ENCODE measurements at regions not wholly inside any gene's neighbourhood (a gene's known extent, or its start where the extent isn't known, plus 50 kb on each side); places are given as distances from the start of the nearest gene placed in this dataset.

DNA sequence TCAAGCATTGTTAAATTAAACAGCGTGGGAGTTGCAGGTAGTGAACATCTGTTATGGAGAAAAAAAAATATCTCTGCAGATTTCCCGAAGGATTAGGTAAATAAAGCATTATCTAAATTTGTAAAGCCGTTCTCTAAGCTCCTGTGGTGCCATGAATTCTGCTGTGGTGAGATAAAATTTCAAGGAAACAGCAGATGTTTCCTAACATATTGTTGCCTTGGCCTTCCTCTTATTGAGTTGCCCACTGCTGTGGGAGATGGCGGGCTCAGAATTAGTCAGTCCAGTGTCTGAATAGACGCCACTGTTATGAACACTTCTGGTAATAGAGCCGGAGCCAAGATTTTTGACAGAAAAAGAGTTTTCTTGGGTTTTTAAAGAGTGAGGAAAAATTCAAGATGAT is 82.6 kb upstream of the ELMO1 start:
- Histone ChIP-seq H3K9me3 (no peaks in the 10 kb centered on the region), H3K4me1 (no peaks in the 10 kb centered on the region), H3K36me3 (no peaks in the 10 kb centered on the region), H3K4me3 (ENCODE audit: low read depth, low read length) (no peak overlapping the region), H3K27me3 (no peaks in the 10 kb centered on the region)
- TF ChIP-seq, protein P1, sequence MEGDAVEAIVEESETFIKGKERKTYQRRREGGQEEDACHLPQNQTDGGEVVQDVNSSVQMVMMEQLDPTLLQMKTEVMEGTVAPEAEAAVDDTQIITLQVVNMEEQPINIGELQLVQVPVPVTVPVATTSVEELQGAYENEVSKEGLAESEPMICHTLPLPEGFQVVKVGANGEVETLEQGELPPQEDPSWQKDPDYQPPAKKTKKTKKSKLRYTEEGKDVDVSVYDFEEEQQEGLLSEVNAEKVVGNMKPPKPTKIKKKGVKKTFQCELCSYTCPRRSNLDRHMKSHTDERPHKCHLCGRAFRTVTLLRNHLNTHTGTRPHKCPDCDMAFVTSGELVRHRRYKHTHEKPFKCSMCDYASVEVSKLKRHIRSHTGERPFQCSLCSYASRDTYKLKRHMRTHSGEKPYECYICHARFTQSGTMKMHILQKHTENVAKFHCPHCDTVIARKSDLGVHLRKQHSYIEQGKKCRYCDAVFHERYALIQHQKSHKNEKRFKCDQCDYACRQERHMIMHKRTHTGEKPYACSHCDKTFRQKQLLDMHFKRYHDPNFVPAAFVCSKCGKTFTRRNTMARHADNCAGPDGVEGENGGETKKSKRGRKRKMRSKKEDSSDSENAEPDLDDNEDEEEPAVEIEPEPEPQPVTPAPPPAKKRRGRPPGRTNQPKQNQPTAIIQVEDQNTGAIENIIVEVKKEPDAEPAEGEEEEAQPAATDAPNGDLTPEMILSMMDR (IDR thresholded peaks at IDR 0.05; ENCODE audit: low read depth, low read length) = no peak
- no peak for DNase-seq

DNA sequence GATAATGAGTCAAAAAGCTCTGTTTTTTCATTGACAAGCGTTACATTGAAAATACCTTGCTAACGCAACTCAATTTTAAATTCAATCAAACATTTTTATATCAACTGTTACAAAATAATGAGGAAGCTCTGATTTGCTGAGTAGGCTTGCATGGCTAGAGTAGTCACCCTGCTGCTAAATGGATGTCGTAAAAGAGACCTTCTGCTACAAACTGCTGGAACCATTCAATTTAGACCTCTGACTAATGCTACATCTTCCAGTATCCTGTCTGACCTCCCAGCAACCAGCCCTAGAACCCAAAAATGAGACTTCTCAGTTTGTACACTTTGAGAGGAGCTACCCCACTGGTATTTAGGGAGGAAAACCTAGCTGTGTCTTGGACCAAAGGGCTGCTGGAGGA is 84.0 kb upstream of the ELMO1 start:
- Histone ChIP-seq H3K36me3 (no peaks in the 10 kb centered on the region), H3K27me3 (no peaks in the 10 kb centered on the region), H3K4me3 (ENCODE audit: low read depth, low read length) (no peak overlapping the region), H3K9me3 (no peaks in the 10 kb centered on the region), H3K4me1 (no peaks in the 10 kb centered on the region)
- TF ChIP-seq, protein P1 (IDR thresholded peaks at IDR 0.05; ENCODE audit: low read depth, low read length) = no peak
- DNase-seq = no peak

DNA sequence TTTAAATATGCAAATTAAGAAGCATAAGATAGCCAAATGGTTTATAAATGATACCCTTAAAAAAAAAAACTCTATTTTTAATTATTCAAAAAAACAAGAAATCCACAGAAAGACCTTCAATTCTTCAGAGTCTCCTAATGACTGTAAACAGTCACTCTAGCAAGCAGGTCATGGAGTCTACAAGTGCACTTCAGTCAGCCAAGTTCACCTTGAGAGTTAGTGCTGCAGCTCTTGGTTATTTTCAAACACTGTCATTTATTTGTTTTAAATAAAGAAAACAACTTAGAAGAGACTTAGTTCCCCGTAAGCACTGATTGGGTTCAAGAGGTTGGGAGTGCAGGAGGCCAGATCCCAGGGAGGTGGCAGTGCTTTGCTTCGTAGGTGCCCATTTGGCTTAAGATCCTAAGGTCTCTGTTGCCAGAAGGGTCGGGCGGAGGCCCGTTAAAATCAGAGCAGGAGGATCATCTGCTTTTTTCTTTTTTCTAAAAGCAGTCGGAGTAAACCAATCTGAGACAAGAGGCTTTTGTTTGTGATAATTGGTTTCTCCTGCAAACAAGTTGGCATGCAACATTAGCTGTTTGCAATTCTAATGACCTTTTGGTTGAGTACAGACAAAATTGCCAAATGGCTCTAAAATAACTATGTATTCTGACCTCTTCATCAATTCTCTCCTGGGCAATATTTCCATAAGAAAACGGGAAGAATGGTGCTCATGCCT is 86.4 kb upstream of the ELMO1 start:
- Histone ChIP-seq H3K36me3 (no peaks in the 10 kb centered on the region), H3K27me3 (no peaks in the 10 kb centered on the region), H3K4me1 (no peaks in the 10 kb centered on the region), H3K4me3 (ENCODE audit: low read depth, low read length) (no peak overlapping the region), H3K9me3 (no peaks in the 10 kb centered on the region)
- no peak for DNase-seq
- TF ChIP-seq, protein P1 (IDR thresholded peaks at IDR 0.05; ENCODE audit: low read depth, low read length) = no peak

DNA sequence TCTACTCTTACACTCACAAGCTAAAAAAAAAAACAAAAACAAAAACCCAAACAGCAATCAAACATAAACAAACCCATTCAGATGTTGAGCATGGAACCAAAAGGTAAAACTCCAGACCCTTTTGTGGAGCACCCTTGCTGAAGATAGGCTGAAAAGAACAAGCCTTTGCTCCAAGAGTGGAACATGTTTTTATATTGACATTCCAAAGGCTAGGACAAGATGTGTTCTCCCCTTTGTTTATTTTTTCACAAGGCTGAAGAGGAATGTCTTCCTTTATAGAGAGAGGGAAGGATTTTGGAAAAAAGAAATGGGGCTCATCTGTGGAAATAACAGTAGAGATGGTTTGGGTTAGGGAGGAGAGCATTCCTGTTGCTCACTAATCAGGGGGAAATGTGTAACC is 87.2 kb upstream of the ELMO1 start:
- H3K9me3 ChIP-seq = no peaks in the 10 kb centered on the region
- H3K36me3 ChIP-seq = no peaks in the 10 kb centered on the region
- TF ChIP-seq, protein P1 (IDR thresholded peaks at IDR 0.05; ENCODE audit: low read depth, low read length) = no peak
- no peak for DNase-seq
- H3K4me3 ChIP-seq (ENCODE audit: low read depth, low read length) = no peak overlapping the region
- no peaks in the 10 kb centered on the region for H3K4me1 ChIP-seq
- no peaks in the 10 kb centered on the region for H3K27me3 ChIP-seq

DNA sequence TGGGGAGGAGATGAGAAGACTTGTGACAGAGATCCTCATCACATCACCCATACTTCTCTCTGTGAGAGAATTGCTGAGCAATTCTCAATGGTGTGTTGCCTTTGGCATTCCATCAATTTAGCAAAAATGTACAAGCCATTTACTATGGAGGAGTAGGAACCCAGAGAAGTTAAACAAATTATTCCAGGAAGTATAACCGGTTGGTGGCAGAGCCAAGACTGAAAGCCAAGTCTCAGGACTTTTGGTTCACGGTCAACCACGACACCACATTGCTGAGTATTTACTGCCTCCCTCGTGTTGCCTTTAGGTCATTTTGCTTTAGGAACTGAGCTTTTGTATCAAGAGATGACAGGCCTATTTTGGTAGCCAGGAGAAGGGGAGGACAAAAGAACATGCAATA is 88.0 kb upstream of the ELMO1 start:
- H3K4me3 ChIP-seq (ENCODE audit: low read depth, low read length) = no peak overlapping the region
- TF ChIP-seq, protein P1 (IDR thresholded peaks at IDR 0.05; ENCODE audit: low read depth, low read length) = no peak
- no peaks in the 10 kb centered on the region for H3K27me3 ChIP-seq
- no peaks in the 10 kb centered on the region for H3K36me3 ChIP-seq
- no peak for DNase-seq
- H3K9me3 ChIP-seq = no peaks in the 10 kb centered on the region
- no peaks in the 10 kb centered on the region for H3K4me1 ChIP-seq

DNA sequence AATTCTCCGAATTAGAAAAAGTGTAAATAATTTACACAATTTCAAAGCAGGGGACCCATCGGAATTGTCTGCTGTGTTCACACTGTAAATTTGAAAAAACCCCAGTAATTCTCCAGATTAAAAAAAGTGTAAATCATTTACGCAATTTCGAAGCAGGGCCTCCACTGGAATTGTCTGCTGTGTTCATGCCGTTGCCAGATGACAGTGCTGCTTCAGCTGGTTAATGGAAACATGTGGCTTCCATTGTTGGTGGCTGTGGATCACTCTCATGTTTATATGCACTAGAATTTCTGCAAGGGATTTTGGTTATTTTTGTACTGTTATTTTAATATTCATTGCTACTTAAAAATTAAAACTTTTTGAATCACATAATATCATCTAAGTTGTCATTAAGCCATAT is 88.8 kb upstream of the ELMO1 start:
- H3K4me1 ChIP-seq = no peaks in the 10 kb centered on the region
- no peaks in the 10 kb centered on the region for H3K9me3 ChIP-seq
- TF ChIP-seq, protein P1 (IDR thresholded peaks at IDR 0.05; ENCODE audit: low read depth, low read length) = no peak
- H3K4me3 ChIP-seq (ENCODE audit: low read depth, low read length) = no peak overlapping the region
- H3K27me3 ChIP-seq = no peaks in the 10 kb centered on the region
- DNase-seq = no peak
- no peaks in the 10 kb centered on the region for H3K36me3 ChIP-seq

All from BE2C (cell line).